ENCODE measurements at regions not wholly inside any gene's neighbourhood (a gene's known extent, or its start where the extent isn't known, plus 50 kb on each side); places are given as distances from the start of the nearest gene placed in this dataset.

DNA sequence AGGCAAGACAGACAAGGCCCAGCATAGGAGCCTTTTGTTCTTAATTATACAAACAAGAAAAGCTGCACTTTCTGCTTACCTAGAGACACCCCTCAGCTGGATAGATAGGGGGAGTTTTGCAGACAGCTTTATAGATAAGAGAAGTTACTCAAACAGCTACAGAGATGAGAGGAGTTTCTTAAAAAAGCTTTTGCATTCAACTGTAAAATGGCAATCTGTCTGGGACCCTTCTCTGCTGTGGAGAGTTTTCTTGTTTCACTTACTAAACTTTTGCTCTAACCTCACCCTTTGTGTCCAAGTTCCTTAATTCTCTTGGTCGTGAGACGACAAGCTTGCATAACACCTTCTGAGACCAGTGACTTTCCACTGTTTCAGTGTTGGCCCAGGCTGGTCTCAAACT lies 103.8 kb upstream of the CHORDC1 start:
- TF ChIP-seq CTCF (IDR thresholded peaks at IDR 0.05) = no peak

DNA sequence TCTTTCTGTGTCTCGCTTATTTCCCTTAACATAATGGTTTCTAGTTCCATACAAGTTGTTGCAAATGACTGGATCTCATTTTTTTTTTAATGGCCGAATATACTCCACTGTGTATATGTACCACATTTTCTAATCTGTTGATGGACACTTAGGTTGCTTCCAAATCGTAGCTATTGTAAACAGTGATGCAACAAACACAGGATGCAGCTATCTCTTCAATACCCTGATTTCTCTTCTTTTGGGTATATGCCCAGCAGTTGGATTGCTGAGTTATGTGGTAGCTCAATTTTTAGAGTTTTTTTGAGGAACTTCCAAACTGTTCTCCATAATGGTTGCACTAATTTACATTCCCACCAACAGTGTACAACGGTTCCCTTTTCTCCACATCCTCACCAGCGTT lies 100.4 kb upstream of the CHORDC1 start:
- TF ChIP-seq CTCF (IDR thresholded peaks at IDR 0.05) = no peak

DNA sequence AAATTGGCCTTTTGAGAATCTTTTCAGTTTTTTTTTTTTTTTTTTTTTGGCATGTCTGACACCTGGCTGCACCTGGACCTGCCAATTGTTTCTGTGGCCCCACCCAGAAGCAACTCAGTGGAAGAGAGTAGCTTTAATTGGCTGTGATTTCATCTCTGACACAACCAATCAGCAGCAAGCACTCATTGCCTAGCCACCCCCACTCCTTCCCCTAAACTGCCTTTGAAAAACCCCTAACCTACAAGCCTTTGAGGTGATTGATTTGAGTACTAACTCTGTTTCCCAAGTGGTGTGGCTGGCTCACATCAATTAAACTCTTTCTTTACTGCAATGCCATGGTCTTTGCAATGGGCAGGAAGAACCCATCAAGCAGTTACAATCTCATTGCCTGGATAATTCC lies 98.2 kb upstream of the CHORDC1 start:
- TF ChIP-seq CTCF (IDR thresholded peaks at IDR 0.05) = no peak

DNA sequence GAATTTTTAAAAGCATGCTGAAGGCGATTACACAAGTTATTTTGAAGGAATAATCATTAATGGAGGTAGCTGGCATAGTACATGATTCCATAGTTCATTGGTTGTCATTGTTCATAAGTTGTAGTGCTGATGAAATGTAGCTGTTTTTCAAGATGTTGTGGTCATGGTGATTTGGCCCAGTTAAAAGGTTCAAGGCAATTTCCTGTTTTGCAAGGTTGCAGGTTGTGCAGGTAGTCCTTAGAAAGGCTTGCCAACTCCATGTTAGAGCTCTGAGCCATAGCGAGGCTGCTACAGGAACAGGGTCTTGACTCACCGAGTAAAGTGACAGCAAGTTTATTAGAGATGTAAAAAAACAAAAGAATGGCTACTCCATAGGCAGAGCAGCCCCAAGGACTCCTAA lies 95.8 kb upstream of the CHORDC1 start:
- no peak for TF ChIP-seq CTCF (IDR thresholded peaks at IDR 0.05)

DNA sequence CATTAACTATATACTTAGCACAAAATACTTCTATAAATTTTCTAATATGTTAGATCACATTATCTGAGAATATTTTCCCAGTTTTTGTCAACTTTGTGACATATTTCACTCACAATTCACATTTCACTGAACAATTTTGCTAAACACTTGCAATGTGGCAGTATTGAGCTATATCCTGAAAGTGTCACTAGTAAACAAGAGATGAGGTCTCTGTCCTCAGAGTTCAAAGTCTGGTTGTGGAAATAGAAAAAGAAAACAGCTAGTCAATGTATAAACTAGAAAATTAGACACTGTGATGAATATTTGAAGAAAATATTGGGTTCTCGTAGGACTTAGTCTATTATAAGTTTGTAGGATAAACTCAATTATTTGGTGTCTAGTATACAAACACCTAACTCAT lies 87.4 kb upstream of the CHORDC1 start:
- TF ChIP-seq CTCF (IDR thresholded peaks at IDR 0.05) = peak; percentile 42; the same call in 1 of the 2 replicates

DNA sequence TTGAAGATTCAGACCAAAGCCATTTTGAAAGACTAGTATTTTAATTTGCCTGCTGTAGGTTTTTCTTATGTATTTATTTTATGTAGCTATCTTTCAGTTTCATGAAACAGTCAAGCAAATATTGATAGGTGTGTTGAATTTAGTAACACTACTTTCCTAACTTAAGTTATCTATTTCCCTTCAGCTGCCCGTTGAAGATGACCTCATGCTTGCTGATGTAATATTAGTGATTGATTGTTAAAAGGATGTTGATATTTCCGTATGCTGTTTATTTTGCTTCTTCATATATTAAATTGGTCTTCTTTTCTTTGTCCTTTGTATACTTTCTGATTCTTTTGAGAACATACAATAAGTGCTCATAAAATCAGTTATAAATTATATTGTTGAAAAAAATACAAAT lies 86.8 kb upstream of the CHORDC1 start:
- no peak for TF ChIP-seq CTCF (IDR thresholded peaks at IDR 0.05)

DNA sequence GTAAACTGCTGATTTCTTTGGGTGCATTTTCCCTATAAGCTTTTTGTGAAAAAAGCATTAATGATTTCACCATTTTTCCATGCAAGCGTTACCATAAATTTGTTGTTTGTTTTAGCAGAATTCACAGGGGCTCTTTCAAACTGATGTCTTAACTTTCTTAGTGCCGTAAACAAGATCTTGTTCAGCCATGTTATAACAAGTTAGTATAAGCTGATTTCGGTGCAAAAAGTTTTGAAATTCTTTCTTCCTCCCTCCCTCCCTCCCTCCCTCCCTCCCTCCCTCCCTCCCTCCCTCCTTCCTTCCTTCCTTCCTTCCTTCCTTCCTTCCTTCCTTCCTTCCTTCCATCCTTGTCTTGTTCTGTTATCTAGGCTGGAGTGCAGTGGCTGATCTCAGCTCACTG lies 71.7 kb upstream of the CHORDC1 start:
- TF ChIP-seq CTCF (IDR thresholded peaks at IDR 0.05) = no peak

DNA sequence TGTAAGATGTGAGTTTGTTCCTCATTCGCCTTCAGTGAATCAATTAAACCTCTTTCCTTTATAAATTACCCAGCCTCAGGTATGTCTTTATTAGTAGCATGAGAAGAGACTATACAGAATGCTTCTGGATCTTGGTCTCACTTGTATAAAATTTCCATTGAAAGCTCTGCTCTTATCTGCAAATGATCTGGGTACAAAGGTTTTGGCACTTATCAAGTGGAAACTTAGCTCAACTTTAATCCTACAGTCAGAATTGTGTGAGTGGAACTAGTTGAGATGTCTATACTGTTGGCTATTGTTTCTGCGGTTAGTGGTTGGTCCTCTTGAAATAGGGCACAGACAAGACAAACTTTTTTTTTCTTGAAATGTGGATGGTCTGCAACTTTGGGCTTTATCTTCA lies 71.2 kb upstream of the CHORDC1 start:
- no peak for TF ChIP-seq CTCF (IDR thresholded peaks at IDR 0.05)

Data from LNCAP (cell line).